ENCODE measurements at regions not wholly inside any gene's neighbourhood (a gene's known extent, or its start where the extent isn't known, plus 50 kb on each side); places are given as distances from the start of the nearest gene placed in this dataset.
"Not testable (repeated sequence)": the region's sequence is repeated elsewhere in the genome, so short reads cannot be mapped to it uniquely, and the experiment has no call there.

GRCh38 chr10:100664316-100665149, 80.8 kb upstream of the PAX2 start:
- DNase-seq: no peak

- not testable (repeated sequence) for DNase-seq
Observed at GRCh38 chr10:100666634-100667033, 78.7 kb upstream of the PAX2 start.

- no peak for DNase-seq
Observed at GRCh38 chr10:100669616-100670015, 75.8 kb upstream of the PAX2 start.

GRCh38 chr10:100670368-100670767, 75.0 kb upstream of the PAX2 start:
- no peak for DNase-seq

- DNase-seq: peak; percentile 41
Observed at GRCh38 chr10:100670828-100671479, 74.4 kb upstream of the PAX2 start.

GRCh38 chr10:100672199-100672598, 73.2 kb upstream of the PAX2 start:
- DNase-seq: no peak

- DNase-seq: no peak
Observed at GRCh38 chr10:100677290-100677945, 68.0 kb upstream of the PAX2 start.

GRCh38 chr10:100679327-100679726, 66.1 kb upstream of the PAX2 start:
- DNase-seq: no peak

GRCh38 chr10:100683004-100683403, 62.4 kb upstream of the PAX2 start:
- DNase-seq: no peak

GRCh38 chr10:100683545-100684300, 61.7 kb upstream of the PAX2 start:
- DNase-seq: no peak

GRCh38 chr10:100684688-100685235, 60.6 kb upstream of the PAX2 start:
- DNase-seq: no peak

- DNase-seq: no peak
Observed at GRCh38 chr10:100685331-100685730, 60.1 kb upstream of the PAX2 start.

- DNase-seq: no peak
Observed at GRCh38 chr10:100687143-100688003, 58.0 kb upstream of the PAX2 start.

- no peak for DNase-seq
Observed at GRCh38 chr10:100688201-100688600, 57.2 kb upstream of the PAX2 start.

- DNase-seq: no peak
Observed at GRCh38 chr10:100693821-100694220, 51.6 kb upstream of the PAX2 start.

Data from effector CD4-positive, alpha-beta T cell (primary cell).